HG02759 (cell line): ENCODE measurements at regions not wholly inside any gene's neighbourhood (a gene's known extent, or its start where the extent isn't known, plus 50 kb on each side); places are given as distances from the start of the nearest gene placed in this dataset.
"Not testable (repeated sequence)": the region's sequence is repeated elsewhere in the genome, so short reads cannot be mapped to it uniquely, and the experiment has no call there.

Experiments used
- ATAC-seq: cut with Tn5 transposase; IDR thresholded peaks from one replicate; pipeline ENCODE4 v1.9.1; 2021; ENCODE audit warnings: mild to moderate bottlenecking, moderate library complexity; ENCODE audit not compliant: unreplicated experiment

DNA sequence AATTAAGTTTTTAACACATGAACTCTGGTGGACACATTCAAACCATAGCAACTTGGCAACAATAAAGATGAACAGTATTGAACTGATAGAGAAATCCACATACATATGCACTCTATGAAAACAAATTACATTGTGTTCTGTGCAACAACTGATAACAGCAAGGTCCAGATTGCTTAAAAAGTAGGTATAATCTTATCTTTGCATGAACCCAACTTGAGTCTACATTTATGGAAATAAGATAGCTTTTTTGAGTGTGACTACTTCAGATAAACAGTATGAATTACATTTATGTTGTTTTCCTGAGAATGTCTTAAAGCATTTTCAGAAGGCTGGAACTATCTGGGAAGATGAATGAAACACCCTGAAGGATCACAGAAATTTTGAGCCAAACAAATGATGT, 212.6 kb upstream of the GK2 start:
- no peak for ATAC-seq

- no peak for ATAC-seq
Observed at GRCh38 chr4:79613269-79613935, 205.4 kb upstream of the GK2 start.

- no peak for ATAC-seq
Observed at GRCh38 chr4:79611026-79611425, 203.0 kb upstream of the GK2 start.

DNA sequence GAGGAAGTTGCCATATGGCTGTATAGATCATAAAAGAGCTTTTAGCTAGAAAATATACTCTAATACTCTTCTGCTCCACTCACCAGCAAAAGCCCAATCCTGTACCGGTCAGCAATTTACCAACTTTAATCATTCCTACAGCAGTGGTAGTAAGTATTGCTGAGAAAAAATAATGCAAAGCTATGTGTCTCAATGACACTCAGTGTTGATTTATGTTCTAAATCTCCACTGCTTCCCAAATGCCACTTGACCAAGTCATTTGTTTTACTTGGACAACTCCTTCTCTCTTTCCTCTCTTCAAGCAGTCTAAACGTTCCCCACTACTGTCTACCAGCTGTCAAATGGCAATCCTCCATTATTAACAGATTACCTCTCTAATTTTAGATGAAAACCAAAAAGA, 201.8 kb upstream of the GK2 start:
- no peak for ATAC-seq

GRCh38 chr4:79607979-79608378, 200.0 kb upstream of the GK2 start:
- ATAC-seq, result no peak

- no peak for ATAC-seq
Observed at GRCh38 chr4:79604152-79604551, 196.1 kb upstream of the GK2 start.

DNA sequence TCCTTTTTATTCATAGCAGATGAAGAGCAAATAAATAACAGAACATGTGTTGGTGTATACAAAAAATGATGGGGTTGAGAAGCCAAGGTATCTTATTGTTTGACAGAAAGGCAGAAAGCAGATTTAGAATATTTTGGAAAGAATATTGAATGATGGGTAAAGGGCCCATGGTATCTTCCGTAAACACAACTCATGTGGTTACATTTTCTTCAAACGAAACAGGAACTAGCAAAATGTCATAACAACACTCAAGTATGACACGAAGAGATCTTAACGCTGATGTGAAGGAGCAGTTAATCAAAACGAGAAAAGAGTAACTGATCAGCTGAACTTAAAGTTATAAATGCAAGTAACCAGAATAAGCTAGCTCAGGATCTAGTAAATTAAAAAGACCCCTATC, 195.7 kb upstream of the GK2 start:
- ATAC-seq, result peak; percentile 71

DNA sequence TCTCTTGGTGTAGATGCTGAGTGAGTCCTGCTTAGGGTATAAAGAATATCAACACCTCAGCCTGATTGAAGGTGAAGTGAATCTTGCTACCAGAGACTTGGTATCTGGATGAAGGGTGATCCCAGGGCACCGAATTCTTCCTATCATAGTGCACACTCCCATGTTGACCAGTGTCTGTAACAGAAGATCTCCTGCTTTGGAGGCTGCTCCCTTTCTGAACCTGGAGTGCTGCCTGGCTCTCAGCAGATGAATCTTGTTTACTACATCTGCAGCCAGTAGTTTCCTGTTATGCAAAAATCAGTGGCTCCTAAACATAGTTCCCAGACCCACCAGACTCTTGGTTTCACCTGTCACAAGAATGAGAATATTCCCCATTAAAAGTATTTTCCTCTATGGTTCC, 191.7 kb upstream of the GK2 start:
- ATAC-seq, result no peak

GRCh38 chr4:79598801-79599200, 190.8 kb upstream of the GK2 start:
- no peak for ATAC-seq

DNA sequence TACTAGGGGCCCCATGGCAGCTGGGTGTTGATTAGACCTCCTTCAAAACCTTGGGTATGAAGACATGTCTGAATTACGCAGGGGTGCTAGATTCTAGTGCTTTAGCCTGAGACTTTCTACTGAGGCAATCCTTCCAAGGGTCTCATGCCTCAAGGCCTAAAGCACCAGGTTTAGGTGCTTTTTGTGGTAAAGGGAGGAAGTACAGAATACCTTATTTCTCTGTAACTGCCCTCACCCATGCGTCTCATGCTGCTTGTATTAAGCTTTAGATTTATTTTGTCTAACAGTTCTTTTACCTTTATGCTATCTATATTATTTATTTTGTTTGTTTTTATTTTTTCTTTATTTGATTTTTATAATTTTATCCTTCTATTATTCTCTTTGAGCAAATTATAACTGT, 190.2 kb upstream of the GK2 start:
- no peak for ATAC-seq

DNA sequence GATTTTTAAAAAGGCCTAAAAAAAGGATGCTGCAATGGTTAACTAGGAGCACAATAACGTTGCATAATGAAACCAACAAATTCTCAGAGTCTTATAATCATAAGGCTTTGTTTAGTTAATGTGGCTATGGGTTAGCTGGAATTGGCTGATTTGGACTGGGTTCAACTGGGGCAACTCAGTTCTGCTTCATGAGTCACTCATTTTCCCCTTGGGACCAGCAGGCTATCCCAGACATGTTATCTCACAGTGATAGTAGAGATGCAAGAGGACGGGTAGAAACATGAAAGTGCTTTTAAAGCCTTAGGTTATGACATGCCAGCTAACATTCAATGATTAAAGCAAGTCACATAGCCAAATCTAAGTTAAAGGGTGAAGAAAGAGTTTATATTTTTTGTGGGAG, 189.2 kb upstream of the GK2 start:
- no peak for ATAC-seq

GRCh38 chr4:79592218-79592617, 184.2 kb upstream of the GK2 start:
- ATAC-seq, result not testable (repeated sequence)

- ATAC-seq, result no peak
Observed at GRCh38 chr4:79588679-79589078, 180.7 kb upstream of the GK2 start.

DNA sequence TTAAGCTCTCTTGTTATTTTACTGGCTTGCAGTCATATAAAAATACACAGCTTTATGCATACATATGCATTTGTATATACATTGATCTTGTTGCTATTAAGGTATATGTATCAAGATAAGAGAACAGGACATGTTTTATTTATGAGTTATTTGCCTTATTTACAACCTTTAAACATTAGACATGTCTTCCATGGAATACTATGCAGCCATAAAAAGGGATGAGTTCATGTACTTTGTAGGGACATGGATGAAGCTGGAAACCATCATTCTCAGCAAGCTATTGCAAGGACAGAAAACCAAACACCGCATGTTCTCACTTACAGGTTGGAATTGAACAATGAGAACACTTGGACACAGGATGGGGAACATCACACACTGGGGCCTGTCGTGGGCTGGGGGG, 179.2 kb upstream of the GK2 start:
- not testable (repeated sequence) for ATAC-seq

- ATAC-seq, result no peak
Observed at GRCh38 chr4:79585834-79586233, 177.8 kb upstream of the GK2 start.

GRCh38 chr4:79585330-79585729, 177.3 kb upstream of the GK2 start:
- no peak for ATAC-seq

GRCh38 chr4:79584902-79585301, 176.9 kb upstream of the GK2 start:
- ATAC-seq, result no peak

DNA sequence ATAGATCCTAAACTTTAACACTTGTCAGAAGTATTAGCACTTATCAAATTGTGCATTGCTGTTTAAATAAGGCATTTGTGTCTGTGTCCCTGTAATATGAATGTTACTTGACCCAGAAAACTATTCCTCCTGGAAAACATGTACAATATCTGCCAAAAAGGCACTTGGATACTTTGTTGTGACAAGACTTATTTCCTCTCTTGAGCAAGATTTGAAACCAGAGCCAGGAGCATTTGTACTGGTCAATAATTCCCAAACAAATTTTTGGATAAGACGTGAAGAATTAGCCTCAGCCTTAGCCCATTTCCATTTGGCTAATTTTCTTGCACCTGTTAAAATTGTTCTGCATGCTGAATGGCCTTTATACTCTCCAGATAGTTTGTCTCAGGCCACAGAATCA, 176.3 kb upstream of the GK2 start:
- no peak for ATAC-seq

DNA sequence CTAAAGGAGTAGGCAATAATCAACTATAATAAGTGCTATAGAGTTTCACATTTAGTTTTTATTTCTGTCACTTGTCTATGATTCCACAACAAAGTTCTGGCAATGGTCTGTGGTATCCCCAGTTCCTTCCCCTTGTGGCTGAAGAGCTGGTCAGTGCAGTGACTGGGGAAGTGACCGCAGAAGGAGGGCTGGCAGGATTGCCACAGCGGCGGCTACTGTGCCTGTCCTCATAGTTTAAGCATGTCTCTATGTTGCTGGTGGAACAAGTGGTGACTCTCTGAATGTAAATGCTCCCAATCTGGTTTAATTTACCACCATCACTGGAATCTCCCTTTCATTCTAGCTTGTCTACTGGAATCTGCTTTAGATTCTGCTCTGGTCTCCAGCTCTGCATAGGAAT, 170.6 kb upstream of the GK2 start:
- no peak for ATAC-seq

GRCh38 chr4:79576429-79576753, 168.4 kb upstream of the GK2 start:
- ATAC-seq, result no peak

GRCh38 chr4:79575709-79576428, 167.8 kb upstream of the GK2 start:
- no peak for ATAC-seq

GRCh38 chr4:79574741-79575451, 166.9 kb upstream of the GK2 start:
- ATAC-seq, result no peak
